Fibroblast of skin of right quadriceps (primary cell): ENCODE measurements at regions not wholly inside any gene's neighbourhood (a gene's known extent, or its start where the extent isn't known, plus 50 kb on each side); places are given as distances from the start of the nearest gene placed in this dataset.

Source experiments
- DNase-seq: peaks from one replicate; pipeline ENCODE4 v3.0.0-alpha.2; 2013

DNA sequence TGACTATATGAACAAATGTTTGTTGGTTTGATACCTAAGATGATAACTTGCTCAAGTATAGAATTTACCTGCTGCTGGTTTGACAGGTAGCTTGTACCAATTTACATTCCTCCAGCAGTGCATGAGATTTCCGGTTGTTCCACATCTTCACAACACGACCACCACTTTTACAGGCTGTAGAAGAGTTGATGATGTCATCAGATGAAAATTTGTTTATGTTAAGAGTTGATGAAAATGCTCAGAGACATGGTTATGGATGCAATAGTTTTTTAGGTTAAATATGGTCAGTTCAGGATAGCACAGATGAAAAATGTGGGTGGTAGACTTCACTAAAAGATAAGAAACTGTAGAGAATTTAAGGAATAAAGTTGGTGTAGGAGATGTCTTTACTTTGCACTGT, 468.3 kb downstream of the PCDH18 start:
- DNase-seq: no peak

- DNase-seq: no peak
Measured at GRCh38 chr4:137043184-137043583, 489.1 kb downstream of the PCDH18 start.

DNA sequence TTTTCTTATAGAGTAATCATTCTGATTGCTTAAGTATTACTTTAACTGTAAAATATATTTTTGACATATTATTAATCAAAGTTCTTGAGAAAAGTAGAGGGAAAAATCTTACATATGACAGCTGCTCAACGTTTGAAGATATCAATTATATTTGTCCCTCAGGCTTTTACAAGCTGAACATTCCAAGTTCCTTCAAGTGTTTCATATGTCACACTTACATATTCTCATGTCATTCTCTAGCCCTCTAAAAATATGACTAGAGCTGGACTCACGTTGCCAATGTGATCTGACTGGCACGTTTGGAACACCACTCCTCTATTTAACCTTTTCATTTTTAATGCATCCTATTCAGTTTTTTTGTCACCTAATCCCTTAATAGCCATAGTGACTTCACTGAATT, 492.9 kb downstream of the PCDH18 start:
- no peak for DNase-seq

- peak; percentile 0 for DNase-seq
Measured at GRCh38 chr4:137032222-137032621, 500.1 kb downstream of the PCDH18 start.

DNA sequence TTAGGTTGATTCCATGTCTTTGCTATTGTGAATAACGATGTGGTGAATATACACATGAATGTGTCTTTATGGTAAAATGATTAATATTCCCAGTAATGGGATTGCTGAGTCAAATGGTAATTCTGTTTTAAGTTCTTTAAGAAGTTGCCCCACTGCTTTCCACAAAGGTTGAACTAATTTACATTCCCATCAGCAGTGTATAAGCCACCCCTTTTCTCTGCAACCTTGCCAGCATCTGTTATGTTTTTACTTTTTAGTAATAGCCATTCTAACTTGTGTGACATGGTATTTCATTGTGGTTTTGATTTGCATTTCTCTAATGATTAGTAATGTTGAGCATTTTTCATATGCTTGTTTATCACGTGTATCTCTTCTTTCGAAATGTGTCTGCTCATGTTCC, 503.3 kb downstream of the PCDH18 start:
- peak; percentile 73 for DNase-seq

DNA sequence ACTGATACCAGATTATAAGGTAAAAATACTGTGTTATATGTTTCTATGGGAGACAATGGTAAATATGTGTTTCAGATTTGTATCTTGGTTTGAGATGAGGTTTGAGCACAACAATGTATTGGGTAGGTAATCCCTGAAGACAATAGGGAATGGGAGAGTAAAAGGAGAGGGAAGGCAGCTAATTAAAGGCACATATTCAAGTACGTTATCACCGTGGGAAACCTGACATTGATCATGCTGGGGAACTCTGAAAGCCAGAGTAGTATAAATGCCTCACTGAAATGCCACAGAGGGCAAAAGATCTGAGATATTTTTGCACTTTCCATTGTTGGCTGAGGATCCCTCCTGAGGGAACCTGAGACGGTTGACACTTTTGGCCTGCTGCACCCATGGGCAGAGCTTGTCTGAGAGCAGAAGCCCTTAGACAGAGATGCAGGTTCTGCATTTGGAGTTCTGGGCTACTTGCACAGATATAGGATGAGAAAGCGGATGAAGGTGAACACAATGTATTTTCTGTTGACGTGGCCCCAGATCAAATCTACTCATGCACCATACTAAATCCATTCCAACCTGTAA, 506.7 kb downstream of the PCDH18 start:
- DNase-seq: no peak

- DNase-seq: no peak
Measured at GRCh38 chr4:137015426-137016409, 516.6 kb downstream of the PCDH18 start.

- DNase-seq: no peak
Measured at GRCh38 chr4:137000432-137000831, 531.9 kb downstream of the PCDH18 start.

DNA sequence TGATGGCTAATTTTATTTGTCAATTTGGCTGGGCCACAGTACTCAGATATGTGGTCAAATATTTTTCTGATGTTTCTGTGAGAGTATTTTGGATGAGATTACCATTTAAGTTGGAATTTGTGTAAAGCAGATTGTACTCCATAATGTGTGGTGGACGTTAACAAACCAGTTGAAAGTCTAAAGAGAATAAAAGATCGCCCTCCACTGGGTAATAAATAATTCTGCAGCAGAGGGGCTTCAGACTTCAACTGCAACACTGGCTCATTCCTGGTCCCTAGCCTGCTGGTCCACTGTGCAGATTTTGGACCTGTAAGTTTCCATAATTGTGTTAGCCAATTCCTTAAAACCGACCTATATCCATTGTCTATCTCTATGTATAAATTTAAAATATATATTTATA, 540.3 kb downstream of the PCDH18 start:
- DNase-seq: no peak

GRCh38 chr4:136985683-136986082, 546.6 kb downstream of the PCDH18 start:
- DNase-seq: no peak

- no peak for DNase-seq
Measured at GRCh38 chr4:136967069-136967468, 565.2 kb downstream of the PCDH18 start.

- no peak for DNase-seq
Measured at GRCh38 chr4:136965478-136965877, 566.8 kb downstream of the PCDH18 start.

DNA sequence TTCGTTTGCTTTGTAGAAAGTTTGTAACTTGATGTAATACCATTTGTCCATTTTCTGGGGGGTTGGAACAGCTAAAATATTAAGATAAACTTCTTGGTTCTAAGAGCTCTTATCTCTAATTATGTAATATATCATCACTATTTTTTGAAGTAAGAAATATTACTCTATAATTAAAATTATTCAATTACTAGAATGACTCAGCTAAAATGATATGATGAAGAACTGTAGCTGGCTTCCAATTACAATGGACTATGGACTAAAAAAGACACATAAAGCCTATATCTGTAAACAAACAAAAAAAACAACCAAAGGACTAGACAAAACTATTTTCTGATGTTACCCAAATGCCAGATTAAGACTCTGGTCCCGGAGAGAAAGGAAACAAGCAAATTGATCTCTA, 569.4 kb downstream of the PCDH18 start:
- no peak for DNase-seq

DNA sequence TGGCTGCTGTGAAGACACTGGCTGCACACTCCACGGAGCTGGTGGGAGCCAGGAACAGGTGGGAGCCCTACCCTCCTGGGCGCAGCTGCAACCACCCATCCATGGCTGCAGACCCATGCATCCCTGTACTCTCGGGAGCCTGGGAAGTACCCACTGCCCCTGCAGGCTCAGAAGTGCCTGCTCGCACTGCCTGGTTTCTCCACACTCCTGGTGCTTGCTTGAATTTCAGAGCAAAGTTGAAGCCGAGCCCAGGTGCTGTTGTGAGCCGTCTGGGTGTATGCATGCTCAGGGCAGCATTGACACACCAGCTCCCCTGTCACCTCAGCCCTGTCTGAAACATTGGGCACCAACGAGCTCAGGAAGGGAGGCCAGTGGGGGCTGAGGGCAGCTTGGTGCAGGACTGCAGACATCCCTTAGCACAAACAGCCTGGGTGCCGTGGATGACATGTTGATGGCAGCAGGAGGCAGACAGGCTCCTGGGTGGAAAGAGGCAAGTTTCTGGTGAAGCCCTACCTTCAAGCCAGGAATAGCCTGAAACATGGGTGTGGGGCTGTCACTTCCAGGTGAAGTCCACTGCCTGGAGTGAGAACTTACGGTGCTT, 585.9 kb downstream of the PCDH18 start:
- DNase-seq: no peak

DNA sequence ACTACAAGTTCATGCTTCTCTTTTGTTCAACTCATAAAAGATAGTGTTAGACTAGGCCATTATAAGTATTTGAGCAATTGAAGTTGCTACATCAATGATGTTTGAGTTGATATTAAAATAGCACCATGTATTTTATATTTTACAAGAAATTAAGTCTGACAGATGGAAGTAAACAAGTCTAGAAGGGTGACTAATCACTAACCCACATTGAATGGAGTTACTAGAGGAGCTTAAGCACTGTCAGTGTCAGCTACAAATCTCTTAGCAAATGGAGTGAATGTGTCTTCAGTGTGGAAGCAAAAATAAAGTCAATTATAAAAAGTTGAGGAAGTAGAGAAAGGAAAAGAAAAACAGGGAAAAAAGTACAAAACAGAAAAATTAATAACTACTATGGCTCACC, 592.5 kb downstream of the PCDH18 start:
- DNase-seq: no peak

- peak; percentile 15 for DNase-seq
Measured at GRCh38 chr4:136935871-136936270, 596.4 kb downstream of the PCDH18 start.

GRCh38 chr4:136935305-136935704, 597.0 kb downstream of the PCDH18 start:
- no peak for DNase-seq

DNA sequence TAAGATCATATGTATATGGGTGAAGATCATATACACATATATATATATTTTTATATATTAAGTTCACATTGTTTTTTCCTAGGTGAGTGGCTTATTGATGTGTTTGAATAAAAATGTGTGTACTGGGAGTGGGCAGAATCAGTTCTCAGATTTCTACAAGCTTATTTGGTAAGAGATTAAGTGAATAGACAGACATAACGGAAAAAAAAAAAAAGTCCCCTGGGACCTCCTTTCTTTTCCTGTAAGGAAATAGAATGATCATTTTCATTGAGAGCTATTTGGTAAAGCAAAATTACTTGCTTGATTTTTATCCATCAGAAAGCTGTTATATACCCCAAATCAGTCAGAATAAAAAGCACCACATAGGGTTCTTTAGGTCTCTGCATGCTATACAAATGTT, 597.7 kb downstream of the PCDH18 start:
- DNase-seq: no peak

DNA sequence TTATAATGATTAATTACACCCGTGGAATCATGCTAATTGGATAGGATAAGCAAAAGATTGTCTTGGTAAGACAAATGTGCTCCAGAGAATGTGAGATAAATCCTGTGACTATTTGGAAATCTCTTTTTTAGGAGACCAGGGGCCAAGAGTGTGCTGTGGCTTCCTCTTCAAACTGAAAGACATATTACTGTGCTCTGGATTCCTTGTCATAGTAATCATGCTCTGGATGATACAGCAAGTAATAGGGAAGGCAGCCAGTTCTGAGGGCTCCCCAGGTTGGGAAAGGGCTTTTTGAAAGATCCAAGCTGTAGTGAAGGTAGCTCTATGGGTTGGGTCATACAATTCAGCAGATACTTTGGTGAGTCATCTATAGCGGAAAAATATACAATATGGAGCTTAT, 600.5 kb downstream of the PCDH18 start:
- DNase-seq: no peak

GRCh38 chr4:136928957-136929411, 603.3 kb downstream of the PCDH18 start:
- no peak for DNase-seq

GRCh38 chr4:136927172-136927571, 605.1 kb downstream of the PCDH18 start:
- DNase-seq: peak; percentile 64

GRCh38 chr4:136925203-136925602, 607.1 kb downstream of the PCDH18 start:
- no peak for DNase-seq

DNA sequence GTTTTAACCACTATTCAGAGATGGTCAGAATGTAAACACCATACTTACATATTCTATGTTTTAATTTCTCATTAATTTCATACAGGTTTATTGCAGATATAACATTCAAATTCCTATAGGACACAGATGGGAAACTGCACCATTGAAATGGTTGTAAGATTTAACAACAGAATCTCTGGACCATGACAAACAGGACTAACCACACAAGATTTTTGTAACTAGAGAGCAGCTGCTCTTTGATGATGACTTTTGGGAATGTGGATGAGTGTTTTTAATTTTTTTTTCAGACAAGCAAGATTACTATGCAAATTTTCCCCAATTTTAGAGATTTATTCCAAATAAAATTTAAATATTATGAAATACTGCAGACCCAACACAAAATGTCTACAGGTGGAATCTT, 610.2 kb downstream of the PCDH18 start:
- no peak for DNase-seq
